GM12873 (cell line): ENCODE measurements at regions not wholly inside any gene's neighbourhood (a gene's known extent, or its start where the extent isn't known, plus 50 kb on each side); places are given as distances from the start of the nearest gene placed in this dataset.

ENCODE experiments used
- TF ChIP-seq, protein P1 (sequence below): IDR thresholded peaks from 2 replicates; pipeline ENCODE4 v1.5.1; 2012; ENCODE audit warnings: low read depth, mild to moderate bottlenecking, moderate library complexity, low read length, control low read depth; ENCODE audit not compliant: insufficient read depth; ENCODE audit errors: missing control alignments

DNA sequence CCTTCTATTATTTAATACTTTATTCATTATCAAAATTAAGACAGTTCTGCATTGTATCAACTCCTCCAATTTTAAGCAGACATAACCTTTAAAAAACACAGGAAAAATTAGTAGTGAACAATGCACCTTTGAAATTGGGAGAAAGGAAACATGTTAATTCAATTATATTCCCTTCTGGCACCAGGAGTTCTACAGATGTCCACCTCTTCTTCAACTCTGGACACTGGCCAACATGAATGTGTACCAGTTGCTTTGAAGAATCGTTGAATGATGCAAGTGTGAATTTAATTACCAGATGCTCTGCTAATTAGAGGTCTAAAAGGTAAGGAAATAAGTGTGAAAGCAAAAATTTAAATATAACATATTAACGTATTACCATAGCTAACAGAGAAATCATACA, 206.7 kb upstream of the IGFBP3 start:
- TF ChIP-seq, protein P1, sequence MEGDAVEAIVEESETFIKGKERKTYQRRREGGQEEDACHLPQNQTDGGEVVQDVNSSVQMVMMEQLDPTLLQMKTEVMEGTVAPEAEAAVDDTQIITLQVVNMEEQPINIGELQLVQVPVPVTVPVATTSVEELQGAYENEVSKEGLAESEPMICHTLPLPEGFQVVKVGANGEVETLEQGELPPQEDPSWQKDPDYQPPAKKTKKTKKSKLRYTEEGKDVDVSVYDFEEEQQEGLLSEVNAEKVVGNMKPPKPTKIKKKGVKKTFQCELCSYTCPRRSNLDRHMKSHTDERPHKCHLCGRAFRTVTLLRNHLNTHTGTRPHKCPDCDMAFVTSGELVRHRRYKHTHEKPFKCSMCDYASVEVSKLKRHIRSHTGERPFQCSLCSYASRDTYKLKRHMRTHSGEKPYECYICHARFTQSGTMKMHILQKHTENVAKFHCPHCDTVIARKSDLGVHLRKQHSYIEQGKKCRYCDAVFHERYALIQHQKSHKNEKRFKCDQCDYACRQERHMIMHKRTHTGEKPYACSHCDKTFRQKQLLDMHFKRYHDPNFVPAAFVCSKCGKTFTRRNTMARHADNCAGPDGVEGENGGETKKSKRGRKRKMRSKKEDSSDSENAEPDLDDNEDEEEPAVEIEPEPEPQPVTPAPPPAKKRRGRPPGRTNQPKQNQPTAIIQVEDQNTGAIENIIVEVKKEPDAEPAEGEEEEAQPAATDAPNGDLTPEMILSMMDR, result no peak

DNA sequence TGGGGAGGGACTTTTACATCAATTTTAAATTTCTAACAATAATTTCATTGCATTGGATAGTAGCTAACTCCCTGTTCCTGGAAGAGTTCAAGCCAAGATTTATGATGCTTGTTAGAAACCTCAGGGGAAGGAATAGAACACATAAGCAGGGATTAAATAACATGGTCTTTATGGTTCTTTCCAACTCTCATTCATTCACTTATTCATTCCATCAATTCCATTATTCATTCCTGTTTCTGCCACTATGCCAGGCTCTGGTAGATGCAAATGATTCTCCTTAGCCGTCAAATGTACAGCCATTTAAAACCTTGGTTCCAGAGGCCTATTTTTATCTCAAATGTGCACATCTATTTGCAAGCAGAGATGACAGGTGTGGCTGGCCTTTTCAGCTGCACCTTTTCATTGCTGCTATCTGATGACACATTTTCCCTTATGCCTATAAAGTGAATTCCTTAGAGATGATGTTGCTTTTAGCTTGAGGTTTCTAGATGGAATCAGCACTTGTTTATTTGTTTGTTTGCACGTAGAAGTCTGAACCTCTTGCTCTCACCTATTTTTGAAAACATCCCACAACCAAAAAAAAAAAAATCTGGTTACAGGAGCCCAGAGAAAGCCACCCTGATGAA, 205.7 kb upstream of the IGFBP3 start:
- TF ChIP-seq, protein P1, result no peak

DNA sequence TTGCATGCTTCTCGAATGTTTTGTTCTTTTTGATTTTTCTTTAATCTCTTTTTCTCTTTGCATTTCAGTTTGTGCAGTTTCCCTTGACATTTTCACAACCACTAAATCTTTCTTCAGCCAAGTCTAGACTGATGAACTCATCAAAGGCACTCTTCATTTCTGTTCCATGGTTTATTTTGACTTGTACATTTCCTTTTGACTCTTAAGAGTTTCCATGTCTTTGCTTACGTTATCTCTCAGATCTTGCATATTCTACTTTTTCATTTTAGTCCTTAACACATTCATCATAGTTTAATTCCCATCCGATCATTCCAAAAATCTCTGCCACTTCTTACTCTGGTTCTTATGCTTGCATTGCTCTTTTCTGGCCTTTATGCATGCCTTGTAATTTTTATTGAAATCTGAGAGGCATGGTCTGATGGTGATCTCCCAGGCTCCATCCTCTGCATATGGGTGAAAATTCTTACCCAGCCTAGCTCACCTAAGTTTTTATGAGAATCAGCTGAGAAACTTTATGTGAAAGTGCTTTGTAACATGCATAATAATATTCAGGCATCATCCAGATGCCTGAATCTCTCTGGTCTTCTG, 202.8 kb upstream of the IGFBP3 start:
- TF ChIP-seq, protein P1, result no peak

DNA sequence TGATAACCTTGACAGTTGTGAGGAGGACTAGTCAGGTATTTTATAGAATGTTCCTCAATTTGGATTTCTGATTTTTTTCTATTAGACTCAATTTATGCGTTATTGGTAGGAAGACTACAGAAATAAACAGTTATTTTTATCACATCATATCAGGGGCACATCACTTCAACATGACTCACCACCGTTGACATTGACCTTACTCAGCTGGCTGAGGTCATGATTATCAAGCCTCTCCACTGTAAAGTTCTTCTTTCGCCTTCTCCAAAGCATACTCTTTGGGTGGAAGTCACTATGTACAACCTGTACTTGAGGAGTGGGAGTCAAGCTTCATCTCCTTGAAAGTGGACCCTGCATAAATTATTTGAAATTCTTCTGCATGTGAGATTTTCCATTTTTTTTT, 194.3 kb upstream of the IGFBP3 start:
- TF ChIP-seq, protein P1, result no peak

DNA sequence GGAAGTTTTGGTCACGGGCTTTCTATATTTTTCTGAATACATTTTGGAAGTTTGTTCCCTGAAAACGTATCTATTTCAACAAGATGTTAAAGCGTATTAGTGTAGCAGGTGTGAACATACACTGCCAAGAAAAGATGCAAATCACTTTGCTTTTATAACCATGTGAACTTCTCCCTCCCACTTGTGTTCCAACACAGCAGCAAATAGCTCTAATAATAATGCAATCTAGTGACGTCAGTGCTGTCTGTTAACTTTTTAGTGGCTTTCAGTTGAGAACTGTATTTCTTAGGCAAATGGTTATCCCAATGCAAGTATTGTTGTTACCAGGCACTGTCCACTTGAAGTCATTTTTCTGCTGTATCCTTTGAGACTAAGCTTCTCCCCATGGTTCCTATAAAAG, 188.4 kb upstream of the IGFBP3 start:
- TF ChIP-seq, protein P1, result no peak

DNA sequence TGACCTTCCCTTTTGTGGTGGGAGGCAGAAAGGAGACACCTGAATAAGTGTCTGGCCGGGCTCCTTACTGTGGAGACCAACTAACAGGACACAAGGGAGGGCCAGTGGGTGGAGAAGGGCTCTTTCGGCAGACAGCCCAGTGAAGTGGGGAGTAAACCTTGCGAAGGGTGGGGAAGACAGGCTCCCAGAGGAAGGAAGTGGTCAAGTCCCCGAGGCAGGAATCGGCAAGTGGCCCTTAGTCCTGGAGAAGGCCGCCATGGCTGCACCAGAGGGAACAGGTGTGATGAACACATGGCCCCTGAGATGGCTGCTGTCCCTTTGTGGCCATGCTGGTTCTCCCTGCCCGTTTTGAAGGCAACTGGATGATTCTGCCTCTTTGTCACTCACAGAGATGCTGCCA, 187.2 kb upstream of the IGFBP3 start:
- TF ChIP-seq, protein P1, result no peak

DNA sequence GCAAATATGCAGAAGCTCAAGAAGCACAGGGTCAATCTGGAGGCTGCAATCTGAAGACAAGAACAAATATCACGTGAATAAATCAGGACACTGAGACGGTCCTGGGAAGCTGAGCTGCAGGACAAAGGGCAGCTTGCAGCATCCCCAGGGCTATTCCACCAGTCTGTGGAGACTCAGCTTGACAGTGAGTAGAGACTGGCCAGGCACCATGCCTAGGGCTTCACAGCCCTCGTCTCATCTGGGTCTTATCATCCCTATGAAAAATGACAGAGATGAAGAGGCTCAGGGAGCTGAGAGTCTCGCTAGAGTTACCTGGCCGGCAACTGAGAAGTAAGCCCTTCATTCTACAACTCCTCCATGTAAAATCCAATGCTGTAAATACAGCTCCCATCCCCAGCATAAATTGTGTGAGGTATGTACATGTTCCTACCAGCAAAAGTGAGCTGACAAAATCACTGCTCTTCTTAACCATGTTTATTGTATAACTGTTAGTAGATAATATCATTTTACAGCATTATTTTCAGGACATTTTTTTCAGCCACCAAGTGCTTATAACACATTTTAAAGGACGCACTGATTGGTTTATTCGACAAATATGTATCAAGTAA, 186.6 kb upstream of the IGFBP3 start:
- TF ChIP-seq, protein P1, result no peak
